Loucy (cell line): ENCODE measurements at regions not wholly inside any gene's neighbourhood (a gene's known extent, or its start where the extent isn't known, plus 50 kb on each side); places are given as distances from the start of the nearest gene placed in this dataset.

Experiments
- H2AFZ ChIP-seq: fragments of 200-600 bp; sonication (generic); 2 replicates; pipeline ENCODE4 v1.6.0; 2016; ENCODE audit warnings: antibody characterized with exemption, mild to moderate bottlenecking, low read length, moderate library complexity
- H3F3A ChIP-seq: fragments of 200-600 bp; 2 replicates; pipeline ENCODE4 v1.6.0; 2016; ENCODE audit warnings: antibody characterized with exemption, low read depth, mild to moderate bottlenecking
- H3K27me3 ChIP-seq: fragments of 200-600 bp; sonication (generic); 2 replicates; pipeline ENCODE4 v1.6.1; 2014; ENCODE audit warnings: low read length, mild to moderate bottlenecking; ENCODE audit not compliant: insufficient read depth, poor library complexity, severe bottlenecking
- H3K36me3 ChIP-seq: fragments of 200-600 bp; sonication (generic); 2 replicates; pipeline ENCODE4 v1.6.1; 2016; ENCODE audit warnings: low read length; ENCODE audit not compliant: insufficient read depth
- H3K4me1 ChIP-seq: fragments of 200-600 bp; sonication (generic); 2 replicates; pipeline ENCODE4 v1.5.1; 2014; ENCODE audit warnings: low read length, mild to moderate bottlenecking; ENCODE audit not compliant: insufficient read depth, poor library complexity, severe bottlenecking
- H3K4me2 ChIP-seq: fragments of 200-600 bp; sonication (generic); 2 replicates; pipeline ENCODE4 v1.6.0; 2014; ENCODE audit warnings: antibody characterized with exemption, low read length, low read depth, mild to moderate bottlenecking; ENCODE audit not compliant: poor library complexity, severe bottlenecking
- H3K4me3 ChIP-seq: fragments of 200-600 bp; sonication (generic); 2 replicates; pipeline ENCODE4 v1.5.1; 2014; ENCODE audit warnings: low read length, mild to moderate bottlenecking, mixed read lengths; ENCODE audit not compliant: poor library complexity, severe bottlenecking
- H3K79me2 ChIP-seq: fragments of 200-600 bp; sonication (generic); 2 replicates; pipeline ENCODE4 v1.6.1; 2014; ENCODE audit warnings: low read length; ENCODE audit not compliant: insufficient read depth
- H3K9ac ChIP-seq: fragments of 200-600 bp; sonication (generic); 2 replicates; pipeline ENCODE4 v1.6.0; 2014; ENCODE audit warnings: mild to moderate bottlenecking, low read depth, low read length, moderate library complexity; ENCODE audit not compliant: poor library complexity, severe bottlenecking
- H3K9me2 ChIP-seq: fragments of 200-600 bp; sonication (generic); replicated peaks from 2 replicates; pipeline ENCODE4 v1.6.1; 2016; ENCODE audit warnings: low read depth, low read length, mixed read lengths
- H3K9me3 ChIP-seq: fragments of 200-600 bp; sonication (generic); 2 replicates; pipeline ENCODE4 v1.6.1; 2014; ENCODE audit warnings: mild to moderate bottlenecking, antibody characterized with exemption, low read length, low read depth; ENCODE audit not compliant: insufficient read depth
- H4K20me1 ChIP-seq: fragments of 200-600 bp; sonication (generic); 2 replicates; pipeline ENCODE4 v1.6.0; 2014; ENCODE audit warnings: antibody characterized with exemption, low read length, mild to moderate bottlenecking; ENCODE audit not compliant: insufficient read depth, poor library complexity, severe bottlenecking
- CTCF ChIP-seq: fragments of 200-600 bp; sonication (generic); conservative IDR thresholded peaks from 2 replicates; pipeline ENCODE4 v1.5.1; 2014; ENCODE audit warnings: mild to moderate bottlenecking, antibody characterized with exemption, low read length
- EZH2phosphoT487 ChIP-seq: fragments of 200-600 bp; IDR thresholded peaks from 2 replicates; pipeline ENCODE4 v1.6.1; 2018; ENCODE audit warnings: antibody characterized with exemption, mild to moderate bottlenecking, moderate library complexity, borderline replicate concordance

- H3K9me3 ChIP-seq, result no peaks in the 10 kb centered on the region
- H3K36me3 ChIP-seq, result no peaks in the 10 kb centered on the region
- no peak overlapping the region for H3K4me2 ChIP-seq
- H3K4me3 ChIP-seq, result no peak overlapping the region
- no peaks in the 10 kb centered on the region for H3K4me1 ChIP-seq
- H3F3A ChIP-seq, result no peaks in the 10 kb centered on the region
- no peaks in the 10 kb centered on the region for H3K79me2 ChIP-seq
- no peak overlapping the region for H3K9ac ChIP-seq
- TF ChIP-seq CTCF, result peak; percentile 36; the same call in 1 of the 2 replicates
- TF ChIP-seq EZH2phosphoT487, result no peak
- no peaks in the 10 kb centered on the region for H3K27me3 ChIP-seq
- no peaks in the 10 kb centered on the region for H3K9me2 ChIP-seq
- no peaks in the 10 kb centered on the region for H4K20me1 ChIP-seq
- H2AFZ ChIP-seq, result no peak overlapping the region
These were observed 124.7 kb upstream of the NIPBL start for GRCh38 chr5:36751886-36752285.

GRCh38 chr5:36755342-36755741, 121.2 kb upstream of the NIPBL start:
- H4K20me1 ChIP-seq, result no peaks in the 10 kb centered on the region
- H2AFZ ChIP-seq, result no peak overlapping the region; the same call in 1 of the 2 replicates
- no peaks in the 10 kb centered on the region for H3K27me3 ChIP-seq
- peaks cover 10% of the 10 kb centered on the region for H3K4me1 ChIP-seq
- no peaks in the 10 kb centered on the region for H3F3A ChIP-seq
- no peaks in the 10 kb centered on the region for H3K36me3 ChIP-seq
- no peak overlapping the region for H3K4me2 ChIP-seq
- no peak overlapping the region for H3K9ac ChIP-seq
- no peak overlapping the region for H3K4me3 ChIP-seq
- H3K79me2 ChIP-seq, result no peaks in the 10 kb centered on the region
- TF ChIP-seq EZH2phosphoT487, result no peak
- no peak for TF ChIP-seq CTCF
- H3K9me2 ChIP-seq, result no peaks in the 10 kb centered on the region
- no peaks in the 10 kb centered on the region for H3K9me3 ChIP-seq

- Histone ChIP-seq H3K4me2 (no peak overlapping the region), H3K9ac (no peak overlapping the region), H3K9me3 (no peaks in the 10 kb centered on the region), H3K36me3 (no peaks in the 10 kb centered on the region), H4K20me1 (no peaks in the 10 kb centered on the region), H3K9me2 (no peaks in the 10 kb centered on the region), H3K27me3 (no peaks in the 10 kb centered on the region), H3K79me2 (no peaks in the 10 kb centered on the region), H3F3A (no peaks in the 10 kb centered on the region), H3K4me3 (no peak overlapping the region), H3K4me1 (peaks cover 10% of the 10 kb centered on the region), H2AFZ (no peak overlapping the region)
- TF ChIP-seq CTCF (no peak), EZH2phosphoT487 (no peak)
These were observed 120.6 kb upstream of the NIPBL start for GRCh38 chr5:36755920-36756488.
